ENCODE measurements at regions not wholly inside any gene's neighbourhood (a gene's known extent, or its start where the extent isn't known, plus 50 kb on each side); places are given as distances from the start of the nearest gene placed in this dataset.

DNA sequence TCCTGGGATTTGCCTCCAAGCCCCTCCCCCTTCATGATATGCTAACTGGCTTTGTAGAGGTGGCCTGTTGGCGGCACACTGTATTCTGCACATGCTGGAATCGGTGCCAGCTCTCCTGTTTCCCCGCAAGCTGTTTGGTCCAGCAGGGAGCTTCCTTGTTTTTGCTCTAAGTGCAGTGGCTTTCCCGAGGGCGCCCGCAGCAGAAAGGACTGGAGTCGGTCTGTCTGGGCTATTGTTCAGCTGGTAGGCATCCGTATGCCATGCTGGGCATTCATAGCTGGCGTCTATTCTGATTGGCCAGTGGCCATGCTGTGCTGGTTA is 88.9 kb upstream of the MED13L start:
- TF ChIP-seq, protein P1, sequence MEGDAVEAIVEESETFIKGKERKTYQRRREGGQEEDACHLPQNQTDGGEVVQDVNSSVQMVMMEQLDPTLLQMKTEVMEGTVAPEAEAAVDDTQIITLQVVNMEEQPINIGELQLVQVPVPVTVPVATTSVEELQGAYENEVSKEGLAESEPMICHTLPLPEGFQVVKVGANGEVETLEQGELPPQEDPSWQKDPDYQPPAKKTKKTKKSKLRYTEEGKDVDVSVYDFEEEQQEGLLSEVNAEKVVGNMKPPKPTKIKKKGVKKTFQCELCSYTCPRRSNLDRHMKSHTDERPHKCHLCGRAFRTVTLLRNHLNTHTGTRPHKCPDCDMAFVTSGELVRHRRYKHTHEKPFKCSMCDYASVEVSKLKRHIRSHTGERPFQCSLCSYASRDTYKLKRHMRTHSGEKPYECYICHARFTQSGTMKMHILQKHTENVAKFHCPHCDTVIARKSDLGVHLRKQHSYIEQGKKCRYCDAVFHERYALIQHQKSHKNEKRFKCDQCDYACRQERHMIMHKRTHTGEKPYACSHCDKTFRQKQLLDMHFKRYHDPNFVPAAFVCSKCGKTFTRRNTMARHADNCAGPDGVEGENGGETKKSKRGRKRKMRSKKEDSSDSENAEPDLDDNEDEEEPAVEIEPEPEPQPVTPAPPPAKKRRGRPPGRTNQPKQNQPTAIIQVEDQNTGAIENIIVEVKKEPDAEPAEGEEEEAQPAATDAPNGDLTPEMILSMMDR (IDR thresholded peaks at IDR 0.05), result no peak
- TF ChIP-seq, protein P2, sequence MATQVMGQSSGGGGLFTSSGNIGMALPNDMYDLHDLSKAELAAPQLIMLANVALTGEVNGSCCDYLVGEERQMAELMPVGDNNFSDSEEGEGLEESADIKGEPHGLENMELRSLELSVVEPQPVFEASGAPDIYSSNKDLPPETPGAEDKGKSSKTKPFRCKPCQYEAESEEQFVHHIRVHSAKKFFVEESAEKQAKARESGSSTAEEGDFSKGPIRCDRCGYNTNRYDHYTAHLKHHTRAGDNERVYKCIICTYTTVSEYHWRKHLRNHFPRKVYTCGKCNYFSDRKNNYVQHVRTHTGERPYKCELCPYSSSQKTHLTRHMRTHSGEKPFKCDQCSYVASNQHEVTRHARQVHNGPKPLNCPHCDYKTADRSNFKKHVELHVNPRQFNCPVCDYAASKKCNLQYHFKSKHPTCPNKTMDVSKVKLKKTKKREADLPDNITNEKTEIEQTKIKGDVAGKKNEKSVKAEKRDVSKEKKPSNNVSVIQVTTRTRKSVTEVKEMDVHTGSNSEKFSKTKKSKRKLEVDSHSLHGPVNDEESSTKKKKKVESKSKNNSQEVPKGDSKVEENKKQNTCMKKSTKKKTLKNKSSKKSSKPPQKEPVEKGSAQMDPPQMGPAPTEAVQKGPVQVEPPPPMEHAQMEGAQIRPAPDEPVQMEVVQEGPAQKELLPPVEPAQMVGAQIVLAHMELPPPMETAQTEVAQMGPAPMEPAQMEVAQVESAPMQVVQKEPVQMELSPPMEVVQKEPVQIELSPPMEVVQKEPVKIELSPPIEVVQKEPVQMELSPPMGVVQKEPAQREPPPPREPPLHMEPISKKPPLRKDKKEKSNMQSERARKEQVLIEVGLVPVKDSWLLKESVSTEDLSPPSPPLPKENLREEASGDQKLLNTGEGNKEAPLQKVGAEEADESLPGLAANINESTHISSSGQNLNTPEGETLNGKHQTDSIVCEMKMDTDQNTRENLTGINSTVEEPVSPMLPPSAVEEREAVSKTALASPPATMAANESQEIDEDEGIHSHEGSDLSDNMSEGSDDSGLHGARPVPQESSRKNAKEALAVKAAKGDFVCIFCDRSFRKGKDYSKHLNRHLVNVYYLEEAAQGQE (IDR thresholded peaks at IDR 0.05; ENCODE audit: insufficient read depth in 1 of 2, low read depth in 2 of 2, low read length in 1 of 2), result no peak
- TF ChIP-seq POLR2AphosphoS5 (IDR thresholded peaks at IDR 0.05; ENCODE audit: low read depth, low read length) (no peak), SIN3A (IDR thresholded peaks at IDR 0.05; ENCODE audit: borderline replicate concordance, insufficient read depth, low read depth, low read length) (no peak), TCF7L2 (IDR thresholded peaks at IDR 0.05; ENCODE audit: low read depth, low read length) (no peak)
- CTCF ChIA-PET, result no interaction called here
- BruUV-seq (replicated peaks), result no TSS peak
- peak overlapping the region; percentile 70 for H3K27ac ChIP-seq (ENCODE audit: low read length)
- POLR2A ChIA-PET, result no interaction called here
- in situ Hi-C loops (cut with HindIII; ENCODE audit: low pct_unique_long_range_greater_than_20kb, low sequenced_read_pairs) (no loop called here), intact Hi-C loops (cut with micrococcal nuclease; ENCODE audit: unreplicated experiment) (no loop called here)
- DNase-seq (ENCODE audit: low read depth, low spot score) (no peak), ATAC-seq (peak; percentile 24; the same call in 1 of the 2 replicates)
- no peak overlapping the region for H3K4me3 ChIP-seq (ENCODE audit: low read depth in 2 of 2, low read length in 2 of 2)
- H3K4me1 ChIP-seq (ENCODE audit: control insufficient read depth, insufficient read depth, low read length), result peaks cover 24% of the 10 kb centered on the region; the same call in 1 of the 2 replicates
- H3K9me3 ChIP-seq (ENCODE audit: control insufficient read depth, insufficient read depth, low read depth, low read length), result no peaks in the 10 kb centered on the region
- H3K36me3 ChIP-seq (ENCODE audit: control insufficient read depth, insufficient read depth, low read length), result no peaks in the 10 kb centered on the region
- H3K27me3 ChIP-seq (ENCODE audit: control insufficient read depth, insufficient read depth, low read length), result no peaks in the 10 kb centered on the region

DNA sequence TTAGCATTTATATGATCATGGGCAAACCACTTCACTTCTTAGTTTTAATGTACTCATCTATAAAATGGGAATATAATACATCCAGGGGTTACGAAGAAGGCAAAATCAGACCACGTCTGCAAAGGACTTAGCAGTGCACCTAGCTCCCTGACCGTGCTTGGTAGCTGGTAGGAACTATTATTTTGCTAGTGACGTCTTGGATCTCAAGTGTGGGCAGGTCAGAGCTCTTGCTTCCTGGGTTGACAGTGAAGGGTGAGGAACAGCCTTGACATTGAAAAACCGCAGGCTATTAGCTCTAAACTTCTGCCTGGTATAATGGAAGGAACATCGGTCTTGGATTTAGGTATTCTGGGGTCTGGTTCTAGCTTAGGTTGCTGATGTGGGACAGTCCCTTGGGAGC is 89.3 kb upstream of the MED13L start:
- no peak overlapping the region for H3K4me3 ChIP-seq (ENCODE audit: low read depth in 2 of 2, low read length in 2 of 2)
- DNase-seq (ENCODE audit: low read depth, low spot score) (no peak), ATAC-seq (no peak)
- peak overlapping the region; percentile 70 for H3K27ac ChIP-seq (ENCODE audit: low read length)
- ChIA-PET POLR2A (no interaction called here), CTCF (no interaction called here)
- intact Hi-C loops (cut with micrococcal nuclease; ENCODE audit: unreplicated experiment), result no loop called here
- in situ Hi-C loops (cut with HindIII; ENCODE audit: low pct_unique_long_range_greater_than_20kb, low sequenced_read_pairs), result no loop called here
- TF ChIP-seq, protein P1 (IDR thresholded peaks at IDR 0.05), result no peak
- H3K4me1 ChIP-seq (ENCODE audit: control insufficient read depth, insufficient read depth, low read length), result peaks cover 27% of the 10 kb centered on the region; the same call in 1 of the 2 replicates
- no peaks in the 10 kb centered on the region for H3K9me3 ChIP-seq (ENCODE audit: control insufficient read depth, insufficient read depth, low read depth, low read length)
- BruUV-seq (replicated peaks), result no TSS peak
- no peaks in the 10 kb centered on the region for H3K27me3 ChIP-seq (ENCODE audit: control insufficient read depth, insufficient read depth, low read length)
- no peaks in the 10 kb centered on the region for H3K36me3 ChIP-seq (ENCODE audit: control insufficient read depth, insufficient read depth, low read length)

All from Panc1 (cell line).